Stimulated activated CD4-positive, alpha-beta T cell treated with anti-CD3 and anti-CD28 coated beads, Interleukin-4, amount 100 ng/mL, for 4 hours (primary cell): ENCODE measurements at regions not wholly inside any gene's neighbourhood (a gene's known extent, or its start where the extent isn't known, plus 50 kb on each side); places are given as distances from the start of the nearest gene placed in this dataset.

Experiments used
- DNase-seq, 2 experiments: peaks; one replicate each; pipeline ENCODE4 v3.0.0-alpha.2; 2020

DNA sequence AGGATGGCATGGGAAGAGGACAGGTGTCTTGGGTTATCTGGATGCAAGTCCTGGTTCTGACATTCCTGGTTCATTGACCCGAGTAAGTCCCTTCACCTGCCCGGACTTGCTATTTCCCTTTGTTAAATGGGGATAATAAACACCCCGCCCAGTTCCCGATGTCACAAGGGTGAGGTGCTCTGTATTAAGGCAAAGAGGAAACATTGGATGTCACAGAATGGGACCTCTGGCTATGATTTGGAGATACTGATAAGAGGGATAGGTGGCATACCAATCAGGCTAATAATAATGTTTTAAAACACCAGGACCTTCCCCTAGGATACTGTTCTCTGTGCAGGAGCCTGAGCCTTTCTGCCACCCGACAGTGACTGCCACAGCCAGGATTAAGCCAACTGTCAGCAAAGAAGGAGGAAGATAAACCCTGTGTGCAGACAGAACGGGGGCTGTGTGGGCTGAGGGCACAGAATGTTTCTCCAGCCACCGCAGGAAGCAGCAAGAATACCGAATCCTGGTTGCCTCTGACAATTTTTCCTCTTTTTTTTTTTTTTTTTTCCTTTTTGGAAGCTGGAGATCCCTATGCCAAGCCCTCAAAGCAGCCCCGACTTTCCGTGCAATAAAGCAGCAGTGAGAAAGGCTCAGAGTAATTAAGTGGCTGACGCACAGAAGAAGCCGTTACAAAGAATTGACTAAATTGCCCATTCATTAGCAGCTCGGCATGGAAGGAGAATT, 336.6 kb downstream of the SMAD2 start:
- no peak for DNase-seq

DNA sequence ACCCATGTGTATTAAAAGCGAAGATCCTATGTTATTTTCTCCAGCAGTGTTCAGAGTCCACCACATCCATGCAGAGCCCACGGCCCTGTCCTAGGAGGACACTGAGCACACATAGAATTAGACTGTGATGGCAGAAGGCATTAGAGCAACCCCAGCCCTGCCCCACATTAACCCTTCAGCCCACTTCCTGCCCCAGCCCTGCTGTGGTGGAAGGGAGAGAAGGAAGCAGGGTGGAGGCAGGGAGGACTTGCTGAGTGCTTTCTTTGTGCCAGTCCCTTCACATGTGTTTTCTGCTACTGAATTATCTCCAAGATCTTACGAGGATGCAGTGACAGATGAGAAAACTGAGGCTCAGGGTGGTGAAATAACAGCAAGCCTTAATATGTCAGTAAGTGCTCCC, 339.0 kb downstream of the SMAD2 start:
- no peak for DNase-seq

DNA sequence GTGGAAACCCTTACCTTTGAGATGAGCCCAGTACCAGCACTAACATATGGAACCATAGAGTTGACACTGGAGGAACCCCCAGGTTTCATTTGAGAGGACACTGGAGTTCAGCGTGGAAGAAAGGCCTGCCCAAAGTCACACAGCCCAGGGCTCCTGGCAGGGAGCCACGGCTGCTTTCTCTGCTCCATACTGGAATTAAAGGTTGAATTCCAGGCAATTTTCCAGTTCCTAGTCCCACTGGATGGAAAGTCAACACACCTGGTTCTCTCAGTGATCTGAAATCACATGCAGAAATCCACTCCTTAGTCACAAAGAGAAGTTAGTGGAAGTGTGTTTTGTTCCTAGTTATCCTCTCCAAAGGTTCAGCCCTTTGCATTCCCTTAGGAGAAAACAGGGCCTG, 336.1 kb upstream of the SKOR2 start:
- DNase-seq: no peak

DNA sequence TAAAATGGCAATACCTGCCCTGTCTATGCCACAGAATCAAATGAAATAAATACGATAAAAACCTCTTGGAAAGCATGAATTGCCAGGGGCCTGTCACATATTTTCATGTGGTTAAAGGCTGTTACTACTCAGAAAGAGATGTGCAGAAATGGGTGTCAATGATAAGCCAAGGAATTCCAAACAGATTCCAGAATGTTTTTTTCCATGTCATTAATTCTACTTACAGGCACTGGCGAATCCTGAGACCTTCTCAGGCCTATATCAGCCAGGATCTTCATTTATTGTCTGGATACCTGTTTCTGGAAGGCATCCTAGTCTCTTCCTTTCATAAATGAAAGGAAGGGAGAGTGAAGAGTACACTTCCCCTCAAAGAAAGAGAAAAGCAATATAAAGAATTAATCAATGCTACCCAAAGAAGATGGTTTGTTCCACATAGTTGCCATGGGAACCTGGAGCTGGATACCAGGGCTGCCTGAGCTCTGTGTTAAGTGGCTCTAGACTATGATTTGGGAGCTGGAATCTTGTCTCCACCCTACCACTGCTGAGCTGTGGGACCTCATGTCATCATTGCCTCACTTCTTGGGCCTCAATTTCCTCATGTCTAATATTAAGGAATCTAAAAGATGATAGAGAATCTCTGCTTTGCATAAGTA, 335.1 kb upstream of the SKOR2 start:
- no peak for DNase-seq

DNA sequence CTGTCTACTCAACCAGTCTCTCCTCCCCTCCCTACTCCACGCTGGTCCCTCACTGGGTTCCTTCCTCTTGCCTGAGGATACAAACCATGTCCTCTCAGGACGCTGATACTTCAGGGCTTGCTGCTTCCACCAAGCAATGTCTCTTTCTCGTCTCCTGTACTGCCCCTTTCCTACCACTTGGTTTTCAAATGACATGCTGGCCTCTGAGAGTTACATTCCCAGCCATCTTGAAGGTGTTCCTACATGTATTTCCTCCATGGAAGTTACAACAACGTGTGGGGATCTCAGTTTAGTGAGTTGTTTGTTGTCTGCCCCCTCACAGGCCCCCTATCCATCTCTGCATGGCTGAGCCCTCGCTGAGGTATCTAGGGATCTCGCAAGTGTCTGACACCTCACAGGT, 334.5 kb upstream of the SKOR2 start:
- DNase-seq: no peak

DNA sequence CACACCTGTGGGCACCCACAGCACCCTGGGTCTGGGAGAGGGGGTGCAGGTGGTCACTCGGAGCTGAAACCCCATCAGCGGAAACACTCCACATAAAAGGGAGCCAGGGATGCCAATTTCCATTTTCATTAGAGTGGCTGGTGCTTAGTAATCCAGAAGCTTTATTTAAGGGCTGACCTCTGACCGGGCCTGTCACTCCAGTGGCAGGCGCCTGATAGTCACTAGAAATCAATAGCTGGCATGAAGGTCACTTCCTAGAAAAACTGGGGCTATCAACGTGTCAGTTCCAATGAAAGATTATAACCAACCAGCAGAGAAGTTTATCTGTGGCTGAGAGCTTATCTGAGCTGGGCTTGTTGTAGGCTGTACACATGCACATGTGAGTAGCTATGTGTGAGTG, 333.7 kb upstream of the SKOR2 start:
- DNase-seq: no peak

DNA sequence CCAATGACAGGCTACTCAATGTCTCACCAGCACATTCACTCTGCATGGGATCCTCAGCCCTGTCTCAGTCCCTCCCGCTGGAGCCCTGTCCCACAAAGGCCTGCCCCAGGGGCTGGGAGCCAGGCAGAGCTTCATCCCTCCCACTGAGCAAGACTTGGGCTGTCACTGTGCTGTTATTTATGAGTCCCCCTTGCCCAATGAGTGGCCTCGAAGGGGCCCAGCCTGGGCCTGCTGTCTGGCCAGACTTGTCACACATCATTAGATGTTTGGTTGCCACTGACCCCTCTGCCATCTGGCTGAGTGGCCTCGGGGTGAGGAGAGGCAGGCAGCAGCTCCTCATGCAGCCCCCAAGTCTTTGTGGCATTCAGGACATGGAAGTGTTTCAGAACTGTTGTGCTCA, 330.6 kb upstream of the SKOR2 start:
- DNase-seq: no peak

DNA sequence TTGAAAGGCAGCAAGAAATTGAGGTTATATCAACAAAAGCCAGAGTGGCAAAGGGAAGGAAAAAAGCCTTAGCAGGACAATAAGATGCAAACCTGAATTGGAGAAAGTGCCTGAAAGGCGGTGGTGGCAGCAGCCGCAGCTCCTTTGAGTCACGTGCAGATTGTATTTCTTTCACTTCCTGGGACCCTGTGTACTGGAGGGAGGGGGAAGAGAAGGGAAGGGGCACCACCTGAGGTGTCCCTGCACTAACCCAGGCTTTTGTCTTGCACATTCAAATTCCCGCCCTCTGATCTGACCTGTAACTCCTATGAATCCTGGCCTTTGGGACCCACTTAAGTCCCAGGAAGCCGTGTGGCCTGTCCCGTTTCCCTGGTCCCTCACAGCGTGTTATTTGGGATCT, 326.1 kb upstream of the SKOR2 start:
- no peak for DNase-seq

DNA sequence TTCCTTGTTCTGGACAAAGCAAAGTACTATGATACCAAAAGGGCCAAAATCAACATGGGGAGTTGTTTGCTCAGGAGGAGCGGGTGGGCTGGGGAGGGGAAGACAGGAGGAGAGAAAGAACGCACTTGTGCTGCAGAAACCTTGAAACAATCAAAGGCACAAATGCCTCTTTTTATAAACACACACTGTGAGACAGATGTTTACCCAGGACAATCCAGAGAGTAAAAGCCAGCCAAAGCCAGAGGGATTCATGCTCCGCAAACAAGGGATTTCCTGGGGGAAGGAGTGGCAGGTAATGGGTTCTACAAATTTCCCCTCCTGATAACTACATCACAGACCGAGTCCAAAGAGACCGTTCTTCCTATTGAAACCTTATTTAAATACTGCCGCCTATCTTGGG, 323.5 kb upstream of the SKOR2 start:
- DNase-seq: no peak

DNA sequence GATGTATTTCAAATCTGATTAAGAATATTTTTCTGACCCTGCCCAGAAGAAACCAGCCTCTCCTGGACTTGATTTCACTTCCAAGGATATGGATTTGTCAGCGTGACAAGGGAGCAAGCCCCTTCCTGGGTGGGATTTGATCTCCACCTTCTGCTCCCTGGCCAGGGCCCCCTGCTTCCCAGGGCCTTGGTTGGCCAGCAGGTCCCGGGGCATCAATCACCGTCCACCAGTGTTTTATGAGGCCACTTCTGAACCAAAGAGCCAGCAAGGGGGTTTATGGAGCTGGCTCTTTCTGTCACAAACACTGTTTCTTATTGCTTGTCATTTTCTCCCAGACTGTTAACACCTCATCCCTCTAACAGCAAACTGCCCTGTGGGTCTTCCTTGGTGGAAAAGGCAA, 320.5 kb upstream of the SKOR2 start:
- no peak for DNase-seq

DNA sequence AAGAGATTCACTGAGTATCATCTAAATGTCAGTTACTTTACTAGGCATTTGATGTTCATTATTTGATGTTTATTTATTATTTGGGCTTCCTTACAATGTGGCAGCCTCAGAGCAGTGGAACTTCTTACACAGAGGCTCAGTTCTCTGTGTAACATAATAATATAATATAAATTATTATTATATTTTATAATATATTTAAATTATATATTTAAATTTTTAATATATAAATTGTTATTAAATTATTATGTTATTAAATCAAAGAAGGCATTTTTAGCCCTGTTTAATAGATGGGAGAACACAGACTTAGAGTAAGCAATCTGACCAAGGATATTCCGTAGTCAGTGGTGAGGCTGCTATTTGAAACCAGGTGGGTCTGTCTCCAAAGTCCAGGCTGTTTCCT, 315.3 kb upstream of the SKOR2 start:
- no peak for DNase-seq

DNA sequence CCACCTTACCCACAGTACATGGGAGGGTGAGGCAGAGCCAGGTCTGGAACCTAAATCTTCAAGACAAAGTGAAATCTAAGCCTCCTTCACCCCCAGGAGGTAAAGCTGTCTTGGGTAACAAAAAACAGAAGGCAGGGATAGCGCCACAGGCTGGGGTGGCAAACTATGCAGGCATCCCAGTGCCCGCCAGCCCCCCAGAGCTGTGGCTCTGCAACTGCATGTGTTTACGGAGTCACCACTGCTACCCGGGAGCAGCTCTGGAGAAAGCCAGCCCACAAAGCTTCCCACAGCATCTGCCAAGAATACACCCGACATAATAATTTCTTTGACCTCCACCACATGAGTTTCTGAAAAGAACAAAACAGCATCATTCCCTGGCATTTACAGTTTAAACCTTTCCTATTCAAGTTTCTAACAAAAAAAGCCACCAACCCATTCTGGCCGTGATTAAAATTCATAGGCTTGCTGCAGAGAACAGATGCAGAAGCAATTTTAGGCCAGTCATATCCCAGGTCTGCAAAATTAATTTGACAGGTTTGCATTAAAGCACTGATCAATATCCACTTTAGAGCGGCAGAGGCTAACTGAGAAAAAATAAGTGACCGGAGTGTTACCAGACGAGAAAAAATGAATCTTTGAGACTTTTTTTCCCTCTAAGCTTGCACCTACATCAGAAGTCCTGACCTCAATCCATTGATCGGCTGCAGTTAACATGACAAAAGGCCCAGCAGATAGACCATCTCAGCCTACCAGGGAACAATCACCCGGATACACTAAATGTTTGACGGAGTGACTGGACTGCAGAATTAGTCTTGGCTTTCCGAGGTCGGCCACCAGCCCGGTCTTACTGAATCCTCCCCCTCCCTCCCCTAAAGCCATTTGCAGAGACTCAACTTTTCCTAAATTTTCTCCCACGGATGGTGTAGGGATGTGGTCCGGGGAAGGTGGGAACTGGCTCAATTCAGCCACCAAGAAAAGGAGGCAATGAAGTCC, 309.6 kb upstream of the SKOR2 start:
- no peak for DNase-seq

DNA sequence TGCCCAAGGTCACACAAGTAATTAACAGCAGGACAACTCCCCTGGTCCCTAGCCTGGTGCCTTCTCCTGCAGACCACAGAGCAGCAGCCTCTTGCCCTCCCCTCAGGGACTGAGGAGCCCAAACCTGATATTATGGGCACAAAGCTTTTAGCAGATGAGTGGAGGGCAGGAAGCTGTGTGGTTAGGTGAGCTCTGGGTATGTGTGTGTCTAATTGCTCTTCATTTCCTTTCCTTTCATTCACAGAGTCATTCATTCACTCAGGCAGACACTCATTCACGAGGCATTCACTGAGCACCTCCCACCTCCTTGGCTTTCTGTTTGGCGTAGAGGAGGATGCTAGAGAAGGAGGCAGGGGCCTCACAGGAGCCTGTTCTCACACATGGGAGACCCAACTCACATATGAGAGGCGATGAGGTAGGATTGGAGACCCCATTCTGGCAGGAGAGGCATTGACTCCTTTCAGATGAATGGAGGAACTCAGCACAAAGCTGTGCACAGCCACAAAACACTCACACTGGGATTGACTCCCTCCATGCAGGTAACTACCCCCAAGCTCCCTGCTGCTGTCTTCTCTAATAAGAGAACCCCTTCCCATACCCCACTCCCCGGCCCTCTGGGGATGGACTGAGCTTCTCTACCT, 306.8 kb upstream of the SKOR2 start:
- no peak for DNase-seq

DNA sequence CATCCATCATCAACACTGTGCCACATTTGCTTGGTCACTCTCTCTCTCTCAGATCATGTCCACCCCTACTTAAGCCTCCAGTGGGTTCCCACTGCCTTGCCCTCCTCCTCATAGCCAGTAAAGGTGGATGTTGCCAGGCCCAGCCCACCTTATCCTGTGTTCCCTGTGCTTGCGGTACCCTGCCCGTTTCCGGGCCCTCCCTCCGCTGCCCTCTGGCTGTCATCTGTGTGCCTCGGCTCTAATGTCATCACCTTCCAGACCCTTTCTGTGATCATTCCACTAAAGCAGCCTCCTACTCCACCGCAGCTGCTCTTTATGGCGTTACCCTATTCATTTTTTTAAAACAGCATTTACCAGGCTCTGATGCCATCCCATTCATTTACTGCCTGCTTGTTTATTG, 305.7 kb upstream of the SKOR2 start:
- no peak for DNase-seq

DNA sequence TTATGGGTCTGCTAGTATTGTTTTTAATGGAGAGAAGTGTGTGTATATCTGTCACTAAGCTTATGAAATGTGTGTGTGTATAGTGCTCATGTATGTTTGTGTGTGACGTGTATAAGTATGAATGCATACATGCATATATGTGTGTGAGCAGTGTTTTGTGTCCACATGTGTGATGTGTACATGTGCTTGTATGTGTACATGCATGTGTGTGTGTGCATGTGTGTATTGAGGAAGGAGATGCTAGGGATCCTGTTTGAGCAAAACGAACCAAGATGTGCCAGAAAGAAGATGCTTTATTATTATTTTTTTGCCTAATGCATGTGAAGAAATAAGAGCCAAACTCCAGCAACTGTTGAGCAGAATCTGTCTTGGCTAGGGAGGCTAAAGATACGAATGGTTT, 301.3 kb upstream of the SKOR2 start:
- no peak for DNase-seq

DNA sequence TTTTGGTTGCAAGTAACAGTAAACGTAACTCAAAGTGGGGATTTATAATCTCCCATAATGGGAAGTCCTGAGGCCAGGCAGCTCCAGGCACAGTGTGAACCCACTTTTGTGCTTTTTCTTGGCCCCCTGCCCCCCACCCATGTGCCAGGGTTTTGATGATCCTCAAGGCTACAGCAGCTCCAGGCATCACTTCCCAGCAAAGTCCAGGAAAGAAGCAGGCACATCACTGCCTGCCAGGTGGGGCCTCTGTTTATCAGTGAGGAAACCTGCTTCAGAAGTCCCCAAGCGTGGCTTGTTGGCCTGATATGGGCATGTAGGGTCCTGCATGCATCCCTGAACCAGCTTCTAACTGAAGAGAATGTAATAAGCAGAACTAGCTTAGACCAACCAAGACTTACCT, 299.2 kb upstream of the SKOR2 start:
- no peak for DNase-seq

DNA sequence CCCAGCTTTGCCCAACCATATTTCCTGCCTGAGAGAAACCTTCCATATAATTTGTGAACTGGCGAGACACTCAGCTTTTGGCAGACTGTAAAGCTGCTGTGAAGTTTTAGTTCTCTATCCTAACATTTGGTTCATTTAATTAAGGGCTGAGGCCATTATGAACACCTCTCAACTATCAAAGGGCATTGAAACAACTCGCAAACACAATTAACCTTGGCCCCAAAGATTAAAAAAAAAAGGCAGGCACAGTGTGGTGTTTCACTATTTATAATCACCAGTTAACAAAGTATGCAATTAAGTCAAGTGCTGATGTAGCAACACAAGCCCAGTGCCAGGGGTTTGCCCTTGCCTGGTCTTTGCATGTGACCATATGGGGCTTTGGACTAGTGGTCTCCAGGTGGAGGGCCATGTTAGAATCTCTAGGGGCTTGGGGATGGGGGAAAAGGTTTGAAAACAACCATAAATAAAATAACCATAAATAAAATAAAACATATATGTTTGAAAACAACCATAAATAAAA, 297.6 kb upstream of the SKOR2 start:
- DNase-seq: no peak

DNA sequence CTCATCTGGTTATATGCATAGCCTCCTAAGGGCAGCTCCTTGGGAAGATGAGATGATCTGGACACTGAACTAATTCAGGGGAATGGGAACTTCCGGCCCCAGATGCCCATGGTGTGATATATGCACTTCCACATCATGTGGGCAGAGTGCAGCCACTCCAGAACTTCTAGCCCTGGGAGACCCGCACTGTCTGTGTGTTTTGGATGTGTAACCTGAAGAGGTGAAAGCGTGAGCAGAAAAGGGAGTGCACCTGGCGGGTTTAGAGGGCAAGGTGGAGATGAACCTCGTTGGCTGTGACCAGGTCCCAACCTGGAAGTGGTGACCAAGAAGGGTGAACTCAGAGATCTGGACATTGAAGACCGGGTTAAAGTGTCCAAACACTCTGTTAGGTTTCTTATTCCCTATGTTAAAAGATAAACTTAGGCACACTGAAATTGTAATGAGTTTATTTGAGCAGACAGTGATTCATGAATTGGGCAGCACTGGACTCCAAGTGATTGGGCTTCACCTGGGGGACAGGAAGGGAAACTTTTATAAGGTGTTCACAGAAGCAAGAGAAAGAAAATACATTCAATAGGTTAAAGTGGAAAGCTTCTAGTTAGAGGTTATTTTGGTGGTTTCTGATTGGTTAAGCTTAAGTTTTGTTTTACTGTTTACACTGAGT, 296.2 kb upstream of the SKOR2 start:
- DNase-seq: no peak

DNA sequence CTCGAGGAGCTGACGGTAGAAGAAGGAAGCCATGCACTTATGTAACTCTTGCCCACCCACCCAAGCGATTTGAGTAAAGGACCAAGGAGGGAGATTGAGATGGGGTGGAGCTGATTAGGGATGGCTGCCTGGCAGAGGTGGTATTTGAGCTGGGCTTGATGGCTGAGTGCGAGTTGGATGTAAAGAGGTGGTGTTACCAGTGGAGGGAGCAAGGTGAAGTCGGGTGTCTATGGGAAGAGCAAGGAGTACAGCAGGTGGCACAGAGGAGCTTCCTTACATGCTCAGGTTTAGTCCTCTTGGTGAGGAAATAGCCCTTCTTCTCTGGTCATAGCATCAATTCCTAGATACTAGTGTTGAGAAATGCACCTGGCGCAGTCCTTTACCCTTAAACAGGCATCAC, 294.2 kb upstream of the SKOR2 start:
- DNase-seq: no peak

DNA sequence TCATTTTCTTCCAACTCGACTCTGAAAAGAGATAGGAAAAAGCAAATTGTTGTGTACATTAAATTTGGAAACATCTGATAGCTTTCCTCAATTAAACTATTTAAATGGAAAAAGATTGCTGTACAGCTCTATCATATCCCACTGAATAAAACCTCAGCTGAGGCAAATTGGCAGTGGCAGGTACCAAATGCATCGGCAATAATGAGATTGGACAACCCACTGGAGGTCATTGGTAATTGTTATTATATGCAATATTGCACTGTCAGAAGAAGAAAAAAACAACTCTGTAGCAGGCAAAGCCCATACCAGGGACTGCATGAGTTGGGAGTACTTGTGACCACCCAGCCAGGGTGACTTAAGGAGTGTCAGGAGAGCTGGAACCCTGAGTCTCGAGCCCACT, 291.6 kb upstream of the SKOR2 start:
- no peak for DNase-seq

DNA sequence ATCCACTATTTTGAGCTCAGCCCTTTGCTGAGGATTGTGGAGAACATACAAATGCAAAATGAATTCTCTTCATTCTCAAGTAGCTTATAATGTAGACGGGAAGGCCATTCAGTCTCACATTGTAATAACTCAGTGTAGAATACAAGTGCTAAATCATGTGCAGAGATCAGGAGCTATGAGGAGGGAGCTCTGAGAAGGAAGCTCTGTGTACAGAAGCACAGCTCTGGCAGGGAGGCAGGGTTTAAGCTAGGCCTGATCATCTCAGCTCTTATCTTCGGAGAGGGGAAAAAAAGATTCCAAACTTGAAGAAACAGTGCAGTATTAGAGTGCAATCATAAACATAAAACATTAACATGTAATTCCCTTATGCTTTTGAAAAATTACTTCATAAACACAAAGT, 291.1 kb upstream of the SKOR2 start:
- no peak for DNase-seq

DNA sequence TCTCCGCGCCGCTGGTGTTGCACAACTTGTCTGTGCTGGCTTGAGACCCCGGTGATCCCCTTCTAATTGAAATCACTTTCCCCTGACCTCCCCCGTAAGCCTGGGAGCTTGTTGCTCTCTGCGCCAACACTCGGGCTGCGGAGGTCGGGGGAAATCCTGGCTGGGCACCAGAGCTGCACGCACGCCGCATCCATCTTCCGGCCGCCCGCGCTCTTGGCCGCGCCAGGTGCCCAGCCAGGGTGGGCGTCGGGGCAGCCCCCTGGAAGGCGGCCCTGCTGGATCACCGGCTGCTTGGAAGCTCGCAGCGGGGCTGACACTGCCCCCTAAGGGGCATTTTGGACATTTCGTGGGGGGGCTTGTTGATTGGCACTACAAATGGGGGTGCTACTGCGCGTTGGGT, 280.3 kb upstream of the SKOR2 start:
- DNase-seq: no peak

DNA sequence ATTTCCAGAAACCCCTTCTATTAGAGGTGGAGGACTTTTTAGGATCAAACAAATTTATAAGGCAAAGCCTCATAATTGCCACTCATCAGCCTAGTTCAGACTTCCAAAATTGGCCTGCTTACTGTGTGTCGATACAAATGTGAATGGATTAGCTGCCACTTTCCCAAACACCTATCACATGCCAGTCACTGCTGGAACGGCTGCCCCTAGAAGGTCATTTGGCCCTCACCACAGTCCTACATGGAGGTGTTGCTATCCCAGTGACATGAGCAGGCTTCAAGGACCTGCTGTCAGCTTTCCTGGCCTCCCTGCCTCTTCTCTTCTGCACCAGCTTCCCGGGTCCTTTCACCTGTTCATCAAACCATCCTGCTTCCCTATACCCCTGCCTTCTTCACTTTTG, 279.2 kb upstream of the SKOR2 start:
- DNase-seq: no peak
